ENCODE measurements at regions not wholly inside any gene's neighbourhood (a gene's known extent, or its start where the extent isn't known, plus 50 kb on each side); places are given as distances from the start of the nearest gene placed in this dataset.

GRCh38 chr15:62854420-62855084, 188.0 kb upstream of the TPM1 start:
- TF ChIP-seq EZH2 (IDR thresholded peaks at IDR 0.05; ENCODE audit: borderline replicate concordance, insufficient read depth, low read depth, low read length, poor library complexity, severe bottlenecking): no peak
- TF ChIP-seq, protein P1, sequence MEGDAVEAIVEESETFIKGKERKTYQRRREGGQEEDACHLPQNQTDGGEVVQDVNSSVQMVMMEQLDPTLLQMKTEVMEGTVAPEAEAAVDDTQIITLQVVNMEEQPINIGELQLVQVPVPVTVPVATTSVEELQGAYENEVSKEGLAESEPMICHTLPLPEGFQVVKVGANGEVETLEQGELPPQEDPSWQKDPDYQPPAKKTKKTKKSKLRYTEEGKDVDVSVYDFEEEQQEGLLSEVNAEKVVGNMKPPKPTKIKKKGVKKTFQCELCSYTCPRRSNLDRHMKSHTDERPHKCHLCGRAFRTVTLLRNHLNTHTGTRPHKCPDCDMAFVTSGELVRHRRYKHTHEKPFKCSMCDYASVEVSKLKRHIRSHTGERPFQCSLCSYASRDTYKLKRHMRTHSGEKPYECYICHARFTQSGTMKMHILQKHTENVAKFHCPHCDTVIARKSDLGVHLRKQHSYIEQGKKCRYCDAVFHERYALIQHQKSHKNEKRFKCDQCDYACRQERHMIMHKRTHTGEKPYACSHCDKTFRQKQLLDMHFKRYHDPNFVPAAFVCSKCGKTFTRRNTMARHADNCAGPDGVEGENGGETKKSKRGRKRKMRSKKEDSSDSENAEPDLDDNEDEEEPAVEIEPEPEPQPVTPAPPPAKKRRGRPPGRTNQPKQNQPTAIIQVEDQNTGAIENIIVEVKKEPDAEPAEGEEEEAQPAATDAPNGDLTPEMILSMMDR (IDR thresholded peaks at IDR 0.05): no peak

Measured in B cell (primary cell).